H1 (cell line): ENCODE measurements at regions not wholly inside any gene's neighbourhood (a gene's known extent, or its start where the extent isn't known, plus 50 kb on each side); places are given as distances from the start of the nearest gene placed in this dataset.

Source experiments
- CTCF ChIA-PET: fragments of 300-600 bp; sonication (Branson Sonifier 250); formaldehyde crosslinking; loops from one replicate; lab custom pipeline; 2021; ENCODE audit not compliant: partially characterized antibody; lab: Charles Lee
- POLR2A ChIA-PET: fragments of 300-600 bp; sonication (Branson Sonifier 250); formaldehyde crosslinking; loops from one replicate; lab custom pipeline; 2021; ENCODE audit warnings: inconsistent platforms; ENCODE audit not compliant: partially characterized antibody; lab: Charles Lee
- DNase-seq, 2 experiments: peaks; one replicate each; pipeline versions ENCODE4 v3.0.0 to v3.0.0-alpha.2; 2010 to 2022; ENCODE audit warnings: low spot score in 2 of 2, low read depth in 1 of 2, mixed read lengths in 1 of 2
- FAIRE-seq: peaks from 2 replicates; lab custom pipeline; 2011; peaks lifted over from hg19 to GRCh38; lab: Jason Lieb, UNC
- H2AFZ ChIP-seq: 2 replicates; pipeline ENCODE4 v1.8.1; 2012; ENCODE audit warnings: low read length, inconsistent platforms
- H2AK5ac ChIP-seq: 2 replicates; pipeline ENCODE4 v1.6.1; 2013; ENCODE audit warnings: low read depth, low read length
- H2BK120ac ChIP-seq: replicated peaks from 2 replicates; pipeline ENCODE3; 2013; ENCODE audit warnings: low read depth, low read length, inconsistent platforms
- H2BK12ac ChIP-seq: 2 replicates; pipeline ENCODE4 v1.6.1; 2013; ENCODE audit warnings: low read depth, low read length
- H2BK15ac ChIP-seq: 2 replicates; pipeline ENCODE4 v1.6.1; 2013; ENCODE audit warnings: low read length
- H2BK20ac ChIP-seq: 2 replicates; pipeline ENCODE4 v1.6.1; 2013; ENCODE audit warnings: low read length
- H2BK5ac ChIP-seq: 2 replicates; pipeline ENCODE4 v1.6.1; 2013; ENCODE audit warnings: low read depth, low read length
- H3K14ac ChIP-seq: 2 replicates; pipeline ENCODE4 v1.6.1; 2013; ENCODE audit warnings: inconsistent platforms; ENCODE audit not compliant: insufficient read length
- H3K18ac ChIP-seq: 2 replicates; pipeline ENCODE4 v1.6.1; 2013; ENCODE audit warnings: low read length; ENCODE audit errors: extremely low read depth
- H3K23ac ChIP-seq: 2 replicates; pipeline ENCODE4 v1.6.1; 2013; ENCODE audit warnings: inconsistent platforms; ENCODE audit not compliant: insufficient read length
- H3K23me2 ChIP-seq: 2 replicates; pipeline ENCODE4 v1.6.1; 2013; ENCODE audit warnings: low read depth, low read length
- H3K27ac ChIP-seq: 2 replicates; pipeline ENCODE4 v1.6.1; 2011; ENCODE audit warnings: low read depth, low read length, inconsistent platforms
- H3K27me3 ChIP-seq, 4 experiments: replicated peaks in 1 of 4; 1 replicate in 1 of 4; 2 replicates in 3 of 4; pipeline versions ENCODE4 v1.6.1 to v1.8.1; 2011 to 2013; ENCODE audit warnings: low read length in 3 of 4, mild to moderate bottlenecking in 3 of 4, inconsistent platforms in 2 of 4, mixed read lengths in 2 of 4, moderate library complexity in 1 of 4; ENCODE audit not compliant: control insufficient read depth in 3 of 4, insufficient read depth in 3 of 4; ENCODE audit errors: extremely low read depth in 1 of 4
- H3K36me3 ChIP-seq, 4 experiments: 2 replicates each; pipeline versions ENCODE4 v1.6.1 to v1.8.1; 2011 to 2013; ENCODE audit warnings: mild to moderate bottlenecking in 4 of 4, low read length in 3 of 4, moderate library complexity in 2 of 4, control low read depth in 1 of 4, inconsistent platforms in 1 of 4; ENCODE audit not compliant: insufficient read depth in 4 of 4, control insufficient read depth in 2 of 4
- H3K4ac ChIP-seq: replicated peaks from 2 replicates; pipeline ENCODE3; 2013; ENCODE audit warnings: low read length, low read depth, mixed read lengths, inconsistent platforms; ENCODE audit not compliant: insufficient read length
- H3K4me1 ChIP-seq, 4 experiments: replicated peaks in 1 of 4; 1 replicate in 1 of 4; 2 replicates in 3 of 4; pipeline versions ENCODE4 v1.6.1 to v1.8.1; 2011 to 2013; ENCODE audit warnings: low read length in 3 of 4, inconsistent platforms in 2 of 4, mixed read lengths in 1 of 4; ENCODE audit not compliant: insufficient read depth in 4 of 4, control insufficient read depth in 3 of 4
- H3K4me2 ChIP-seq, 2 experiments: 2 replicates each; pipeline versions ENCODE4 v1.6.1 to v1.8.1; 2011 to 2013; ENCODE audit warnings: low read depth in 2 of 2, low read length in 2 of 2, control low read depth in 1 of 2, inconsistent platforms in 1 of 2, mild to moderate bottlenecking in 1 of 2; ENCODE audit not compliant: insufficient read depth in 1 of 2
- H3K4me3 ChIP-seq, 4 experiments: fragments of 200-600, 300-600 bp in 1 of 4; sonication (generic), shearing (Covaris generic), sonication (Bioruptor Twin) in 1 of 4; 2 replicates each; pipeline versions ENCODE4 v1.5.1 to v1.8.1; 2011 to 2016; ENCODE audit warnings: low read length in 4 of 4, low read depth in 3 of 4, control low read depth in 2 of 4, inconsistent platforms in 2 of 4, mild to moderate bottlenecking in 2 of 4, mixed read lengths in 1 of 4, moderate library complexity in 1 of 4; ENCODE audit not compliant: insufficient read depth in 2 of 4; ENCODE audit errors: extremely low read depth in 1 of 4
- H3K56ac ChIP-seq: replicated peaks from 2 replicates; pipeline ENCODE3; 2013; ENCODE audit warnings: low read depth, mild to moderate bottlenecking, mixed read lengths, low read length, inconsistent platforms; ENCODE audit not compliant: insufficient read length
- H3K79me1 ChIP-seq: 2 replicates; pipeline ENCODE4 v1.6.1; 2013; ENCODE audit warnings: low read depth, low read length, control low read depth
- H3K79me2 ChIP-seq, 2 experiments: 2 replicates each; pipeline versions ENCODE4 v1.6.1 to v1.8.1; 2012 to 2013; ENCODE audit warnings: low read length in 2 of 2, mild to moderate bottlenecking in 2 of 2, inconsistent platforms in 1 of 2; ENCODE audit not compliant: insufficient read depth in 2 of 2, control insufficient read depth in 1 of 2
- H3K9ac ChIP-seq, 4 experiments: replicated peaks in 1 of 4; 1 replicate in 1 of 4; 2 replicates in 3 of 4; pipeline versions ENCODE4 v1.6.1 to v1.8.1; 2011 to 2013; ENCODE audit warnings: low read depth in 3 of 4, low read length in 3 of 4, control low read depth in 2 of 4, mild to moderate bottlenecking in 2 of 4, moderate library complexity in 2 of 4, inconsistent platforms in 1 of 4; ENCODE audit errors: extremely low read depth in 1 of 4
- H3K9me3 ChIP-seq, 2 experiments: 2 replicates each; pipeline versions ENCODE4 v1.6.1 to v1.8.1; 2012 to 2013; ENCODE audit warnings: mild to moderate bottlenecking in 2 of 2, moderate library complexity in 2 of 2, control low read depth in 1 of 2, inconsistent platforms in 1 of 2, low read depth in 1 of 2, low read length in 1 of 2, mixed read lengths in 1 of 2; ENCODE audit not compliant: insufficient read depth in 2 of 2
- H4K20me1 ChIP-seq, 2 experiments: replicated peaks in 1 of 2; 2 replicates each; pipeline versions ENCODE3 to v1.8.1; 2011 to 2013; ENCODE audit warnings: inconsistent platforms in 2 of 2, low read length in 2 of 2, mild to moderate bottlenecking in 1 of 2; ENCODE audit not compliant: insufficient read depth in 2 of 2, control insufficient read depth in 1 of 2
- H4K5ac ChIP-seq: 2 replicates; pipeline ENCODE4 v1.6.1; 2013; ENCODE audit warnings: low read length, low read depth, mixed read lengths, inconsistent platforms; ENCODE audit not compliant: insufficient read length
- H4K8ac ChIP-seq: 2 replicates; pipeline ENCODE4 v1.8.0; 2013; ENCODE audit warnings: mild to moderate bottlenecking, moderate library complexity, low read length, inconsistent platforms; ENCODE audit not compliant: insufficient read depth; ENCODE audit errors: extremely low read depth
- H4K91ac ChIP-seq: replicated peaks from 2 replicates; pipeline ENCODE3; 2013; ENCODE audit warnings: low read length, mixed read lengths, inconsistent platforms; ENCODE audit not compliant: insufficient read length
- PHF8 ChIP-seq: fragments of 200-600 bp; sonication (generic); conservative IDR thresholded peaks from 2 replicates; pipeline ENCODE4 v1.7.1; 2012; ENCODE audit warnings: low read depth, mild to moderate bottlenecking, inconsistent platforms, low read length, moderate library complexity
- WGBS, 2 experiments: shearing (Covaris generic) in 1 of 2; methylation state at CpG; one replicate each; pipeline versions ENCODE4 v1.1.6 to v1.1.7; 2013 to 2015; ENCODE audit warnings: low lambda C conversion rate in 2 of 2, mixed read lengths in 2 of 2, inconsistent platforms in 1 of 2, low coverage in 1 of 2, missing lambda C conversion rate in 1 of 2; ENCODE audit not compliant: insufficient replicate concordance in 2 of 2, insufficient coverage in 1 of 2, insufficient read length in 1 of 2; ENCODE audit errors: extremely low coverage in 1 of 2, missing lambda C conversion rate in 1 of 2; 5-methylcytosine and 5-hydroxymethylcytosine counted together

- Histone ChIP-seq H4K91ac (no peak overlapping the region), H3K79me1 (no peaks in the 10 kb centered on the region), H3K23ac (no peak overlapping the region), H2AFZ (no peak overlapping the region), H3K4me1 (no peaks in the 10 kb centered on the region), H4K20me1 (no peaks in the 10 kb centered on the region), H2AK5ac (no peak overlapping the region), H3K9ac (no peak overlapping the region), H2BK15ac (no peak overlapping the region), H3K23me2 (no peaks in the 10 kb centered on the region), H2BK12ac (no peak overlapping the region), H2BK5ac (no peak overlapping the region), H3K36me3 (no peaks in the 10 kb centered on the region), H4K8ac (no peak overlapping the region), H4K5ac (no peak overlapping the region), H3K27ac (no peak overlapping the region), H3K18ac (no peak overlapping the region), H3K27me3 (no peaks in the 10 kb centered on the region), H3K4me2 (no peak overlapping the region), H3K14ac (no peak overlapping the region), H2BK120ac (no peak overlapping the region), H2BK20ac (no peak overlapping the region), H3K4ac (no peak overlapping the region), H3K56ac (no peak overlapping the region), H3K79me2 (no peaks in the 10 kb centered on the region), H3K9me3 (no peaks in the 10 kb centered on the region), H3K4me3 (no peak overlapping the region)
- ChIA-PET POLR2A (no interaction called here), CTCF (interaction anchor here (0.5 kb wide), 1 partner anchor 226 kb away, joined by 3 read pairs; no protein-coding TSS in a partner anchor)
- 90% methylated on average over 3 of the region's 3 CpGs; no CpG with 5 or more reads in 1 of the 2 experiments for WGBS, 2 experiments
- FAIRE-seq (no peak), DNase-seq (no peak)
- no peak for TF ChIP-seq PHF8
These were observed 906.5 kb downstream of the FAT4 start for GRCh38 chr4:126221282-126221681.
